HG03558 (cell line): ENCODE measurements at regions not wholly inside any gene's neighbourhood (a gene's known extent, or its start where the extent isn't known, plus 50 kb on each side); places are given as distances from the start of the nearest gene placed in this dataset.

ENCODE experiments used
- ATAC-seq: cut with Tn5 transposase; IDR thresholded peaks from one replicate; pipeline ENCODE4 v1.9.1; 2021; ENCODE audit warnings: moderate number of reproducible peaks; ENCODE audit not compliant: unreplicated experiment; ENCODE audit errors: extremely low read depth

GRCh38 chr21:39124681-39125251, 58.5 kb downstream of the PSMG1 start:
- no peak for ATAC-seq

- ATAC-seq: no peak
Observed at GRCh38 chr21:39123375-39123774, 59.9 kb downstream of the PSMG1 start.

- no peak for ATAC-seq
Observed at GRCh38 chr21:39121600-39122355, 61.5 kb downstream of the PSMG1 start.

GRCh38 chr21:39120876-39121599, 62.2 kb downstream of the PSMG1 start:
- ATAC-seq: no peak

- no peak for ATAC-seq
Observed at GRCh38 chr21:39119891-39120290, 63.4 kb downstream of the PSMG1 start.

GRCh38 chr21:39118604-39119215, 64.5 kb downstream of the PSMG1 start:
- ATAC-seq: no peak

GRCh38 chr21:39118061-39118460, 65.2 kb downstream of the PSMG1 start:
- no peak for ATAC-seq

GRCh38 chr21:39117440-39117970, 65.7 kb downstream of the PSMG1 start:
- no peak for ATAC-seq

GRCh38 chr21:39116761-39117439, 66.4 kb downstream of the PSMG1 start:
- no peak for ATAC-seq

- no peak for ATAC-seq
Observed at GRCh38 chr21:39115576-39116235, 67.5 kb downstream of the PSMG1 start.

GRCh38 chr21:39114871-39115575, 68.2 kb downstream of the PSMG1 start:
- ATAC-seq: no peak

GRCh38 chr21:39111931-39112550, 71.2 kb downstream of the PSMG1 start:
- ATAC-seq: no peak

- no peak for ATAC-seq
Observed at GRCh38 chr21:39110431-39110830, 72.8 kb downstream of the PSMG1 start.

GRCh38 chr21:39109596-39110210, 73.5 kb downstream of the PSMG1 start:
- no peak for ATAC-seq

- no peak for ATAC-seq
Observed at GRCh38 chr21:39109163-39109530, 74.1 kb downstream of the PSMG1 start.

- no peak for ATAC-seq
Observed at GRCh38 chr21:39108291-39109162, 74.7 kb downstream of the PSMG1 start.

- no peak for ATAC-seq
Observed at GRCh38 chr21:39107739-39108138, 75.5 kb downstream of the PSMG1 start.
